ENCODE measurements at regions not wholly inside any gene's neighbourhood (a gene's known extent, or its start where the extent isn't known, plus 50 kb on each side); places are given as distances from the start of the nearest gene placed in this dataset.

DNA sequence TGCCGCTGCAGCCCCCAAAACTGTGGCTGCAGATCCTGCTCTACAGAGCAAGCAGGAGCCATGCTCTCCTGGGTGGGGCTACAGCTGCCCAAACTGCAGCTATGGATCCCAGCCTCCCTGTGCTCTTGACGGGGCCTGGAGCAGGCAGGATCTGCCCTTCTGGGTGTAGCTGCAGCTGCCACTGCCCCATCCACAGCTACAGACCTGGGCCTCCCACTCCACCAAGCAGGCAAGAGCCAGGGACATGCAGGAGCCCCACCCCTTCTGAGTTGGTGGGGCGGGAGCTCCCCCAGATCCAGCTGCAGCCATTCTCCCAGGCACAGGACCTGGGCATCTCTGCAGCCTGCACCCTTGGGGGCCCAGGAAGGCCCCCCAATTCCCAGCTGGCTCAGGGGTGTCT is 551.2 kb upstream of the CA10 start:
- POLR2A ChIA-PET, result no interaction called here
- FAIRE-seq, result no peak
- Histone ChIP-seq H3K9ac (ENCODE audit: insufficient read depth, low read depth, low read length) (no peak overlapping the region), H3K79me2 (ENCODE audit: insufficient read depth, low read length) (no peaks in the 10 kb centered on the region), H3K27me3 (ENCODE audit: control insufficient read depth in 1 of 2, insufficient read depth in 2 of 2, low read length in 2 of 2) (no peaks in the 10 kb centered on the region), H3K4me3 (replicated peaks in 1 of 3; ENCODE audit: insufficient read depth in 1 of 3, low read depth in 2 of 3, low read length in 3 of 3) (no peak overlapping the region), H3K9me3 (ENCODE audit: low read length) (peaks cover 89% of the 10 kb centered on the region), H2AFZ (ENCODE audit: low read length) (no peak overlapping the region), H3K36me3 (replicated peaks in 1 of 2; ENCODE audit: control insufficient read depth in 1 of 2, insufficient read depth in 2 of 2, low read length in 2 of 2) (no peaks in the 10 kb centered on the region), H3K4me1 (ENCODE audit: insufficient read depth, low read length) (no peaks in the 10 kb centered on the region), H4K20me1 (ENCODE audit: insufficient read depth, low read length) (no peaks in the 10 kb centered on the region), H3K4me2 (ENCODE audit: low read depth, low read length) (no peak overlapping the region), H3K27ac (ENCODE audit: extremely low read length, insufficient read depth, low read length) (no peak overlapping the region)
- WGBS (ENCODE audit: low lambda C conversion rate), result 0% methylated on average over 1 of the region's 3 CpGs
- in situ Hi-C loops (cut with HindIII; ENCODE audit: extremely low pct_ligation_motif_present, low pct_unique_long_range_greater_than_20kb) (no loop called here), intact Hi-C loops (cut with micrococcal nuclease; ENCODE audit: unreplicated experiment) (no loop called here)
- no TSS peak for BruUV-seq (replicated peaks)
- CTCF ChIA-PET (ENCODE audit: low intra/inter-chr PET ratio, low total read pairs), result no interaction called here
- no peak for DNase-seq (ENCODE audit: low spot score)
- TF ChIP-seq NONO (IDR thresholded peaks at IDR 0.05) (no peak), NONO (CRISPR knock-in tag; conservative IDR thresholded peaks at IDR 0.05) (no peak), SUZ12 (IDR thresholded peaks at IDR 0.05; ENCODE audit: low read depth, low read length) (no peak), TCF7 (IDR thresholded peaks at IDR 0.05; ENCODE audit: low read depth) (no peak), ZIK1 (CRISPR knock-in tag; IDR thresholded peaks at IDR 0.05; ENCODE audit: borderline replicate concordance, low read depth) (no peak), FUBP1 (CRISPR knock-in tag; IDR thresholded peaks at IDR 0.05; ENCODE audit: borderline replicate concordance) (no peak), CEBPG (CRISPR knock-in tag; IDR thresholded peaks at IDR 0.05) (no peak), ZFP91 (CRISPR knock-in tag; IDR thresholded peaks at IDR 0.05; ENCODE audit: borderline replicate concordance) (no peak), HNRNPUL1 (IDR thresholded peaks at IDR 0.05; ENCODE audit: low read depth, low read length) (no peak), NR1H2 (CRISPR knock-in tag; IDR thresholded peaks at IDR 0.05; ENCODE audit: borderline replicate concordance, low read depth) (no peak)
- TF ChIP-seq, protein P1, sequence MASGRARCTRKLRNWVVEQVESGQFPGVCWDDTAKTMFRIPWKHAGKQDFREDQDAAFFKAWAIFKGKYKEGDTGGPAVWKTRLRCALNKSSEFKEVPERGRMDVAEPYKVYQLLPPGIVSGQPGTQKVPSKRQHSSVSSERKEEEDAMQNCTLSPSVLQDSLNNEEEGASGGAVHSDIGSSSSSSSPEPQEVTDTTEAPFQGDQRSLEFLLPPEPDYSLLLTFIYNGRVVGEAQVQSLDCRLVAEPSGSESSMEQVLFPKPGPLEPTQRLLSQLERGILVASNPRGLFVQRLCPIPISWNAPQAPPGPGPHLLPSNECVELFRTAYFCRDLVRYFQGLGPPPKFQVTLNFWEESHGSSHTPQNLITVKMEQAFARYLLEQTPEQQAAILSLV (CRISPR knock-in tag; IDR thresholded peaks at IDR 0.05; ENCODE audit: borderline replicate concordance), result no peak
- no peak for ATAC-seq

Data from HepG2 (cell line).